Mesenchymal stem cell (in vitro differentiated cells and primary cell): ENCODE measurements at regions not wholly inside any gene's neighbourhood (a gene's known extent, or its start where the extent isn't known, plus 50 kb on each side); places are given as distances from the start of the nearest gene placed in this dataset.

Experiments used
- DNase-seq: peaks from one replicate; pipeline ENCODE4 v3.0.0-alpha.2; 2013
- H2AFZ ChIP-seq: one replicate; pipeline ENCODE4 v1.6.1; 2013; ENCODE audit warnings: low read depth, mild to moderate bottlenecking, control low read depth, inconsistent platforms, low read length, moderate library complexity
- H2AK5ac ChIP-seq: 2 replicates; pipeline ENCODE4 v1.6.1; 2013; ENCODE audit warnings: low read length, moderate library complexity, mild to moderate bottlenecking, inconsistent platforms; ENCODE audit not compliant: severe bottlenecking
- H2BK120ac ChIP-seq: one replicate; pipeline ENCODE4 v1.6.1; 2013; ENCODE audit warnings: low read depth, mild to moderate bottlenecking, inconsistent platforms, low read length, moderate library complexity
- H2BK12ac ChIP-seq, 2 experiments: one replicate each; pipeline ENCODE4 v1.6.1; 2013; ENCODE audit warnings: inconsistent platforms in 2 of 2, low read length in 2 of 2, mild to moderate bottlenecking in 2 of 2, moderate library complexity in 2 of 2, control low read depth in 1 of 2
- H2BK15ac ChIP-seq: one replicate; pipeline ENCODE4 v1.6.1; 2013; ENCODE audit warnings: mild to moderate bottlenecking, low read depth, inconsistent platforms; ENCODE audit not compliant: poor library complexity, severe bottlenecking
- H2BK5ac ChIP-seq: 2 replicates; pipeline ENCODE4 v1.6.1; 2013; ENCODE audit warnings: low read depth, mild to moderate bottlenecking, low read length, control low read depth, inconsistent platforms; ENCODE audit not compliant: poor library complexity, severe bottlenecking
- H3K14ac ChIP-seq, 2 experiments: one replicate each; pipeline ENCODE4 v1.6.1; 2013; ENCODE audit warnings: inconsistent platforms in 2 of 2, low read length in 2 of 2, control low read depth in 1 of 2, mild to moderate bottlenecking in 1 of 2, moderate library complexity in 1 of 2
- H3K18ac ChIP-seq, 2 experiments: one replicate each; pipeline ENCODE4 v1.6.1; 2013; ENCODE audit warnings: inconsistent platforms in 2 of 2, low read length in 2 of 2, control low read depth in 1 of 2, low read depth in 1 of 2, mild to moderate bottlenecking in 1 of 2
- H3K23ac ChIP-seq, 2 experiments: one replicate each; pipeline ENCODE4 v1.6.1; 2013; ENCODE audit warnings: inconsistent platforms in 2 of 2, low read length in 2 of 2, mild to moderate bottlenecking in 2 of 2, moderate library complexity in 2 of 2, control low read depth in 1 of 2
- H3K27ac ChIP-seq: 2 replicates; pipeline ENCODE4 v1.5.1; 2013; ENCODE audit warnings: mild to moderate bottlenecking, moderate library complexity, low read length, control low read depth, inconsistent platforms; ENCODE audit not compliant: poor library complexity, severe bottlenecking
- H3K27me3 ChIP-seq, 2 experiments: 2 replicates each; pipeline versions ENCODE4 v1.6.1 to v1.7.0; 2013; ENCODE audit warnings: low read length in 2 of 2, mild to moderate bottlenecking in 2 of 2, moderate library complexity in 2 of 2, control low read depth in 1 of 2, inconsistent platforms in 1 of 2; ENCODE audit not compliant: control insufficient read depth in 1 of 2, insufficient read depth in 1 of 2
- H3K36me3 ChIP-seq, 2 experiments: 2 replicates each; pipeline versions ENCODE4 v1.6.1 to v1.7.0; 2013; ENCODE audit warnings: low read length in 2 of 2, control low read depth in 1 of 2, inconsistent platforms in 1 of 2, low read depth in 1 of 2, mild to moderate bottlenecking in 1 of 2; ENCODE audit not compliant: insufficient read depth in 2 of 2, control insufficient read depth in 1 of 2
- H3K4ac ChIP-seq, 2 experiments: one replicate each; pipeline ENCODE4 v1.6.1; 2013; ENCODE audit warnings: inconsistent platforms in 2 of 2, low read length in 2 of 2, mild to moderate bottlenecking in 2 of 2, moderate library complexity in 2 of 2, control low read depth in 1 of 2, low read depth in 1 of 2
- H3K4me1 ChIP-seq: 2 replicates; pipeline ENCODE4 v1.6.1; 2013; ENCODE audit warnings: low read depth, low read length, control low read depth; ENCODE audit not compliant: control insufficient read depth, insufficient read depth
- H3K4me2 ChIP-seq: 2 replicates; pipeline ENCODE4 v1.6.1; 2013; ENCODE audit warnings: low read length, mild to moderate bottlenecking, inconsistent platforms; ENCODE audit not compliant: poor library complexity, severe bottlenecking
- H3K4me3 ChIP-seq, 2 experiments: 2 replicates each; pipeline versions ENCODE4 v1.5.1 to v1.7.0; 2013; ENCODE audit warnings: low read length in 2 of 2, mild to moderate bottlenecking in 2 of 2, control low read depth in 1 of 2, low read depth in 1 of 2; ENCODE audit not compliant: insufficient read depth in 1 of 2
- H3K79me1 ChIP-seq: replicated peaks from 2 replicates; pipeline ENCODE4 v1.6.1; 2013; ENCODE audit warnings: mild to moderate bottlenecking, control low read depth, low read length, inconsistent platforms; ENCODE audit not compliant: poor library complexity, severe bottlenecking
- H3K9ac ChIP-seq: 2 replicates; pipeline ENCODE4 v1.7.0; 2013; ENCODE audit warnings: mild to moderate bottlenecking, low read length, moderate library complexity
- H3K9me3 ChIP-seq: 2 replicates; pipeline ENCODE4 v1.7.0; 2013; ENCODE audit warnings: mild to moderate bottlenecking, low read length; ENCODE audit not compliant: control insufficient read depth
- H4K8ac ChIP-seq: one replicate; pipeline ENCODE4 v1.6.1; 2013; ENCODE audit warnings: inconsistent platforms, mild to moderate bottlenecking, low read length, moderate library complexity
- H4K91ac ChIP-seq: one replicate; pipeline ENCODE4 v1.6.1; 2013; ENCODE audit warnings: mild to moderate bottlenecking, low read length, inconsistent platforms
- WGBS: methylation state at CpG from one replicate; pipeline ENCODE4 v1.1.7; 2013; ENCODE audit warnings: mixed read lengths; 5-methylcytosine and 5-hydroxymethylcytosine counted together

- H2BK120ac ChIP-seq = no peak overlapping the region
These were observed 216.9 kb downstream of the CTTN start for GRCh38 chr11:70615036-70615875.

GRCh38 chr11:70616317-70616716 lies 218.0 kb downstream of the CTTN start:
- Histone ChIP-seq H3K27ac (no peak overlapping the region), H3K4me2 (no peak overlapping the region), H2BK12ac (no peak overlapping the region), H2BK15ac (no peak overlapping the region), H3K9ac (no peak overlapping the region), H2AFZ (no peak overlapping the region), H3K4ac (no peak overlapping the region), H3K23ac (no peak overlapping the region), H3K18ac (no peak overlapping the region), H3K36me3 (no peaks in the 10 kb centered on the region), H2BK5ac (no peak overlapping the region), H3K4me3 (no peak overlapping the region), H4K91ac (peak overlapping the region; percentile 10), H3K27me3 (peaks cover 7 to 8% of the 10 kb centered on the region in 2 experiments), H3K79me1 (peaks cover 1% of the 10 kb centered on the region), H4K8ac (no peak overlapping the region), H3K9me3 (peaks cover 6% of the 10 kb centered on the region), H3K4me1 (no peaks in the 10 kb centered on the region), H2AK5ac (no peak overlapping the region), H3K14ac (no peak overlapping the region), H2BK120ac (no peak overlapping the region)
- WGBS = 82% methylated on average over 7 of the region's 7 CpGs
- no peak for DNase-seq

More at GRCh38 chr11:70615036-70615875, 216.9 kb downstream of the CTTN start:
- Histone ChIP-seq H3K14ac (no peak overlapping the region), H3K18ac (no peak overlapping the region), H3K4me3 (no peak overlapping the region), H2BK12ac (no peak overlapping the region), H2AFZ (no peak overlapping the region), H3K4me2 (no peak overlapping the region), H2BK5ac (no peak overlapping the region), H3K79me1 (no peaks in the 10 kb centered on the region), H2BK15ac (no peak overlapping the region), H2AK5ac (no peak overlapping the region), H3K4me1 (peaks cover under 1% of the 10 kb centered on the region), H4K8ac (no peak overlapping the region), H3K36me3 (no peaks in the 10 kb centered on the region), H3K9ac (no peak overlapping the region), H3K4ac (no peak overlapping the region), H3K27ac (no peak overlapping the region), H3K27me3 (peaks cover 11 to 19% of the 10 kb centered on the region in 2 experiments), H3K9me3 (peaks cover 6% of the 10 kb centered on the region), H4K91ac (no peak overlapping the region), H3K23ac (no peak overlapping the region)
- 88% methylated on average over 17 of the region's 18 CpGs for WGBS
- DNase-seq = no peak

- Histone ChIP-seq H2AFZ (no peak overlapping the region), H4K91ac (peak overlapping the region; percentile 76), H2BK12ac (no peak overlapping the region), H2BK5ac (no peak overlapping the region), H2AK5ac (no peak overlapping the region), H3K14ac (no peak overlapping the region), H3K79me1 (peaks cover 2% of the 10 kb centered on the region), H3K4me1 (no peaks in the 10 kb centered on the region), H3K4me2 (no peak overlapping the region), H3K9me3 (peaks cover 6% of the 10 kb centered on the region), H2BK120ac (no peak overlapping the region), H2BK15ac (no peak overlapping the region), H3K4me3 (no peak overlapping the region), H3K36me3 (no peaks in the 10 kb centered on the region), H3K9ac (no peak overlapping the region), H3K27me3 (peaks cover 1 to 2% of the 10 kb centered on the region in 2 experiments), H3K23ac (no peak overlapping the region), H3K27ac (no peak overlapping the region), H3K18ac (no peak overlapping the region), H4K8ac (no peak overlapping the region), H3K4ac (no peak overlapping the region)
- no peak for DNase-seq
- WGBS = 52% methylated on average over 12 of the region's 12 CpGs
These were observed 218.8 kb downstream of the CTTN start for GRCh38 chr11:70616938-70617654.

GRCh38 chr11:70618431-70619101 lies 220.2 kb downstream of the CTTN start:
- no peaks in the 10 kb centered on the region for H3K36me3 ChIP-seq
- peaks cover 2% of the 10 kb centered on the region for H3K79me1 ChIP-seq
- H4K8ac ChIP-seq = no peak overlapping the region
- H3K9ac ChIP-seq = no peak overlapping the region
- H4K91ac ChIP-seq = no peak overlapping the region
- H3K27me3 ChIP-seq = no peaks in the 10 kb centered on the region
- H3K23ac ChIP-seq = no peak overlapping the region
- H3K27ac ChIP-seq = no peak overlapping the region
- H2AFZ ChIP-seq = no peak overlapping the region
- H3K4me1 ChIP-seq = no peaks in the 10 kb centered on the region
- H3K4me2 ChIP-seq = no peak overlapping the region
- no peak overlapping the region for H3K4me3 ChIP-seq
- no peak overlapping the region for H2BK5ac ChIP-seq
- H2BK120ac ChIP-seq = no peak overlapping the region
- H3K4ac ChIP-seq = no peak overlapping the region
- H3K9me3 ChIP-seq = peaks cover 6% of the 10 kb centered on the region
- H3K14ac ChIP-seq = no peak overlapping the region
- no peak for DNase-seq
- H2BK12ac ChIP-seq = no peak overlapping the region
- H2BK15ac ChIP-seq = no peak overlapping the region
- no peak overlapping the region for H2AK5ac ChIP-seq
- 82% methylated on average over 22 of the region's 22 CpGs for WGBS
- no peak overlapping the region for H3K18ac ChIP-seq
